Activated CD8-positive, alpha-beta T cell treated with anti-CD3 and anti-CD28 coated beads, Interleukin-2, amount 10 ng/mL, durations not matched to agents 7 days and 5 days (primary cell): ENCODE measurements at regions not wholly inside any gene's neighbourhood (a gene's known extent, or its start where the extent isn't known, plus 50 kb on each side); places are given as distances from the start of the nearest gene placed in this dataset.
"Not testable (repeated sequence)": the region's sequence is repeated elsewhere in the genome, so short reads cannot be mapped to it uniquely, and the experiment has no call there.

ENCODE experiments used
- ATAC-seq: fragments of 150-1000 bp; cut with Tn5 transposase; one replicate; pipeline ENCODE4 v1.10.0; 2021; ENCODE audit warnings: moderate library complexity
- CTCF ChIA-PET: fragments of 350-600 bp; sonication (Branson Sonifier 250); formaldehyde crosslinking; loops from one replicate; lab custom pipeline; 2021; ENCODE audit warnings: antibody characterized with exemption; lab: Charles Lee
- POLR2A ChIA-PET: fragments of 350-600 bp; sonication (Branson Sonifier 250); formaldehyde crosslinking; loops from one replicate; lab custom pipeline; 2021; ENCODE audit warnings: antibody characterized with exemption; lab: Charles Lee
- DNase-seq: peaks from one replicate; pipeline ENCODE4 v3.0.0-alpha.2; 2020
- H3K27ac Mint-ChIP-seq: one replicate; pipeline ENCODE4 v1.8.0; 2021; ENCODE audit warnings: mild to moderate bottlenecking, mixed read lengths
- H3K27me3 Mint-ChIP-seq: one replicate; pipeline ENCODE4 v1.8.0; 2021; ENCODE audit warnings: low read depth, mixed read lengths
- H3K36me3 Mint-ChIP-seq: one replicate; pipeline ENCODE4 v1.8.0; 2021; ENCODE audit warnings: low read depth, mixed read lengths
- H3K4me1 Mint-ChIP-seq: one replicate; pipeline ENCODE4 v1.8.0; 2021; ENCODE audit warnings: low read depth, mixed read lengths
- H3K4me3 Mint-ChIP-seq: one replicate; pipeline ENCODE4 v1.8.0; 2021; ENCODE audit warnings: mild to moderate bottlenecking, mixed read lengths
- H3K9me3 Mint-ChIP-seq: one replicate; pipeline ENCODE4 v1.8.0; 2022; ENCODE audit warnings: mixed read lengths; ENCODE audit not compliant: insufficient read depth

- DNase-seq, POLR2A ChIA-PET, H3K27ac Mint-ChIP-seq, H3K27me3 Mint-ChIP-seq, H3K4me3 Mint-ChIP-seq, H3K4me1 Mint-ChIP-seq, H3K9me3 Mint-ChIP-seq, CTCF ChIA-PET, ATAC-seq: not testable (repeated sequence)
- peaks cover 76% of the 10 kb centered on the region for H3K36me3 Mint-ChIP-seq
These were observed 509.9 kb downstream of the UTRN start for GRCh38 chr6:144795022-144795421.

- Mint-ChIP-seq H3K36me3 (peaks cover 69% of the 10 kb centered on the region), H3K4me1 (no peaks in the 10 kb centered on the region), H3K27ac (no peak overlapping the region), H3K27me3 (no peaks in the 10 kb centered on the region), H3K9me3 (no peaks in the 10 kb centered on the region), H3K4me3 (no peak overlapping the region)
- ChIA-PET POLR2A (no interaction called here), CTCF (no interaction called here)
- ATAC-seq (no peak), DNase-seq (no peak)
These were observed 510.9 kb downstream of the UTRN start for GRCh38 chr6:144796070-144796469.

GRCh38 chr6:144797881-144798589 lies 512.9 kb downstream of the UTRN start:
- Mint-ChIP-seq H3K4me1 (no peaks in the 10 kb centered on the region), H3K27ac (no peak overlapping the region), H3K36me3 (peaks cover 64% of the 10 kb centered on the region), H3K9me3 (no peaks in the 10 kb centered on the region), H3K27me3 (no peaks in the 10 kb centered on the region), H3K4me3 (no peak overlapping the region)
- ChIA-PET CTCF (no interaction called here), POLR2A (no interaction called here)
- DNase-seq: no peak
- no peak for ATAC-seq

GRCh38 chr6:144804246-144804790 lies 519.2 kb downstream of the UTRN start:
- peaks cover 41% of the 10 kb centered on the region for H3K36me3 Mint-ChIP-seq
- H3K27ac Mint-ChIP-seq: no peak overlapping the region

GRCh38 chr6:144805049-144805448 lies 519.9 kb downstream of the UTRN start:
- POLR2A ChIA-PET: no interaction called here
- Mint-ChIP-seq H3K27me3 (no peaks in the 10 kb centered on the region), H3K9me3 (no peaks in the 10 kb centered on the region), H3K4me3 (no peak overlapping the region), H3K4me1 (no peaks in the 10 kb centered on the region), H3K27ac (no peak overlapping the region), H3K36me3 (peaks cover 38% of the 10 kb centered on the region)
- DNase-seq (no peak), ATAC-seq (no peak)
- CTCF ChIA-PET: no interaction called here

More at GRCh38 chr6:144804246-144804790, 519.2 kb downstream of the UTRN start:
- no peaks in the 10 kb centered on the region for H3K27me3 Mint-ChIP-seq
- H3K9me3 Mint-ChIP-seq: no peaks in the 10 kb centered on the region
- ChIA-PET CTCF (no interaction called here), POLR2A (no interaction called here)
- ATAC-seq (no peak), DNase-seq (no peak)
- H3K4me3 Mint-ChIP-seq: no peak overlapping the region
- no peaks in the 10 kb centered on the region for H3K4me1 Mint-ChIP-seq

GRCh38 chr6:144806222-144806621 lies 521.1 kb downstream of the UTRN start:
- CTCF ChIA-PET: no interaction called here
- ATAC-seq: no peak
- Mint-ChIP-seq H3K27me3 (no peaks in the 10 kb centered on the region), H3K27ac (no peak overlapping the region), H3K9me3 (no peaks in the 10 kb centered on the region), H3K4me1 (no peaks in the 10 kb centered on the region), H3K4me3 (no peak overlapping the region), H3K36me3 (peaks cover 44% of the 10 kb centered on the region)
- DNase-seq: no peak
- POLR2A ChIA-PET: no interaction called here

GRCh38 chr6:144809120-144809519 lies 524.0 kb downstream of the UTRN start:
- no peak for ATAC-seq
- DNase-seq: no peak
- no peaks in the 10 kb centered on the region for H3K27me3 Mint-ChIP-seq
- CTCF ChIA-PET: no interaction called here
- no peak overlapping the region for H3K27ac Mint-ChIP-seq
- H3K4me3 Mint-ChIP-seq: no peak overlapping the region
- POLR2A ChIA-PET: no interaction called here
- no peaks in the 10 kb centered on the region for H3K4me1 Mint-ChIP-seq
- H3K36me3 Mint-ChIP-seq: peaks cover 49% of the 10 kb centered on the region
- no peaks in the 10 kb centered on the region for H3K9me3 Mint-ChIP-seq

- H3K36me3 Mint-ChIP-seq: peaks cover 49% of the 10 kb centered on the region
- POLR2A ChIA-PET: no interaction called here
- CTCF ChIA-PET: no interaction called here
- no peaks in the 10 kb centered on the region for H3K4me1 Mint-ChIP-seq
- H3K27me3 Mint-ChIP-seq: no peaks in the 10 kb centered on the region
- no peak overlapping the region for H3K4me3 Mint-ChIP-seq
- H3K9me3 Mint-ChIP-seq: no peaks in the 10 kb centered on the region
- H3K27ac Mint-ChIP-seq: no peak overlapping the region
- no peak for ATAC-seq
- DNase-seq: no peak
These were observed 524.8 kb downstream of the UTRN start for GRCh38 chr6:144809969-144810368.

- CTCF ChIA-PET: no interaction called here
- H3K36me3 Mint-ChIP-seq: peaks cover 52% of the 10 kb centered on the region
- no peak overlapping the region for H3K27ac Mint-ChIP-seq
- POLR2A ChIA-PET: no interaction called here
- no peak for ATAC-seq
- no peaks in the 10 kb centered on the region for H3K27me3 Mint-ChIP-seq
- no peak for DNase-seq
- no peaks in the 10 kb centered on the region for H3K9me3 Mint-ChIP-seq
- H3K4me1 Mint-ChIP-seq: no peaks in the 10 kb centered on the region
- no peak overlapping the region for H3K4me3 Mint-ChIP-seq
These were observed 526.0 kb downstream of the UTRN start for GRCh38 chr6:144811140-144811539.

- no peak overlapping the region for H3K27ac Mint-ChIP-seq
- ATAC-seq: no peak
- H3K36me3 Mint-ChIP-seq: peaks cover 48% of the 10 kb centered on the region
- CTCF ChIA-PET: no interaction called here
- H3K9me3 Mint-ChIP-seq: no peaks in the 10 kb centered on the region
- POLR2A ChIA-PET: no interaction called here
- H3K27me3 Mint-ChIP-seq: no peaks in the 10 kb centered on the region
- no peak overlapping the region for H3K4me3 Mint-ChIP-seq
- DNase-seq: no peak
- peaks cover 10% of the 10 kb centered on the region for H3K4me1 Mint-ChIP-seq
These were observed 531.8 kb downstream of the UTRN start for GRCh38 chr6:144816936-144817335.

- Mint-ChIP-seq H3K36me3 (peaks cover 34% of the 10 kb centered on the region), H3K9me3 (no peaks in the 10 kb centered on the region), H3K27me3 (no peaks in the 10 kb centered on the region), H3K4me1 (peaks cover 10% of the 10 kb centered on the region), H3K4me3 (no peak overlapping the region), H3K27ac (no peak overlapping the region)
- DNase-seq (no peak), ATAC-seq (no peak)
- ChIA-PET CTCF (no interaction called here), POLR2A (no interaction called here)
These were observed 535.1 kb downstream of the UTRN start for GRCh38 chr6:144820270-144820669.

GRCh38 chr6:144823131-144823530 lies 538.0 kb downstream of the UTRN start:
- Mint-ChIP-seq H3K27ac (no peak overlapping the region), H3K36me3 (peaks cover 32% of the 10 kb centered on the region), H3K4me1 (peaks cover 10% of the 10 kb centered on the region), H3K4me3 (no peak overlapping the region), H3K27me3 (no peaks in the 10 kb centered on the region), H3K9me3 (no peaks in the 10 kb centered on the region)
- CTCF ChIA-PET: no interaction called here
- DNase-seq: no peak
- ATAC-seq: no peak
- POLR2A ChIA-PET: no interaction called here

GRCh38 chr6:144824018-144824417 lies 538.9 kb downstream of the UTRN start:
- DNase-seq (no peak), ATAC-seq (no peak)
- no peaks in the 10 kb centered on the region for H3K9me3 Mint-ChIP-seq
- peaks cover 5% of the 10 kb centered on the region for H3K4me1 Mint-ChIP-seq
- H3K4me3 Mint-ChIP-seq: no peak overlapping the region
- H3K36me3 Mint-ChIP-seq: peaks cover 32% of the 10 kb centered on the region
- ChIA-PET CTCF (no interaction called here), POLR2A (no interaction called here)
- H3K27ac Mint-ChIP-seq: no peak overlapping the region
- H3K27me3 Mint-ChIP-seq: no peaks in the 10 kb centered on the region
